ENCODE measurements at regions not wholly inside any gene's neighbourhood (a gene's known extent, or its start where the extent isn't known, plus 50 kb on each side); places are given as distances from the start of the nearest gene placed in this dataset.

DNA sequence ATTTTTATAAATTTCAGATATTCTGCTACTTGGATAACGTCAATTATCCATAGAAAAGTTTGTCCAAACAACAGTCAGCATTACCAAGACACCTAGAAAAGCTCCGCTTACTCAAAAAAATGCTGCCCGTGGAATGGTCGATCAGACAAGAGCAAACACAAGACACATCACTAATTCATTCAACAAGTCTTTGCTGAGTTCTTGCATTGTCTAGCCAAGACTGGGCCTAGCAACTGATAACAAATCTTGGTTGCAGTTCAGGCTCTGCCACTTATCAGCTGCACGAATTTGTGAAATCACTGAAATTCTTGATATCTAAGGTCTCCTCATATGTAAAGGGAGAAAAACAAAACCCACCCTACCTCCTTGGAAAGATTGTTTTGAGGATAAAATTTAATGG, 168.3 kb downstream of the AKR1D1 start:
- TF ChIP-seq, protein P1, sequence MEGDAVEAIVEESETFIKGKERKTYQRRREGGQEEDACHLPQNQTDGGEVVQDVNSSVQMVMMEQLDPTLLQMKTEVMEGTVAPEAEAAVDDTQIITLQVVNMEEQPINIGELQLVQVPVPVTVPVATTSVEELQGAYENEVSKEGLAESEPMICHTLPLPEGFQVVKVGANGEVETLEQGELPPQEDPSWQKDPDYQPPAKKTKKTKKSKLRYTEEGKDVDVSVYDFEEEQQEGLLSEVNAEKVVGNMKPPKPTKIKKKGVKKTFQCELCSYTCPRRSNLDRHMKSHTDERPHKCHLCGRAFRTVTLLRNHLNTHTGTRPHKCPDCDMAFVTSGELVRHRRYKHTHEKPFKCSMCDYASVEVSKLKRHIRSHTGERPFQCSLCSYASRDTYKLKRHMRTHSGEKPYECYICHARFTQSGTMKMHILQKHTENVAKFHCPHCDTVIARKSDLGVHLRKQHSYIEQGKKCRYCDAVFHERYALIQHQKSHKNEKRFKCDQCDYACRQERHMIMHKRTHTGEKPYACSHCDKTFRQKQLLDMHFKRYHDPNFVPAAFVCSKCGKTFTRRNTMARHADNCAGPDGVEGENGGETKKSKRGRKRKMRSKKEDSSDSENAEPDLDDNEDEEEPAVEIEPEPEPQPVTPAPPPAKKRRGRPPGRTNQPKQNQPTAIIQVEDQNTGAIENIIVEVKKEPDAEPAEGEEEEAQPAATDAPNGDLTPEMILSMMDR (IDR thresholded peaks at IDR 0.05; ENCODE audit: control insufficient read depth, extremely low read depth, insufficient read depth), result no peak
- H3K4me3 ChIP-seq (ENCODE audit: low read depth, low read length), result no peak overlapping the region
- DNase-seq (ENCODE audit: low read depth), result no peak

DNA sequence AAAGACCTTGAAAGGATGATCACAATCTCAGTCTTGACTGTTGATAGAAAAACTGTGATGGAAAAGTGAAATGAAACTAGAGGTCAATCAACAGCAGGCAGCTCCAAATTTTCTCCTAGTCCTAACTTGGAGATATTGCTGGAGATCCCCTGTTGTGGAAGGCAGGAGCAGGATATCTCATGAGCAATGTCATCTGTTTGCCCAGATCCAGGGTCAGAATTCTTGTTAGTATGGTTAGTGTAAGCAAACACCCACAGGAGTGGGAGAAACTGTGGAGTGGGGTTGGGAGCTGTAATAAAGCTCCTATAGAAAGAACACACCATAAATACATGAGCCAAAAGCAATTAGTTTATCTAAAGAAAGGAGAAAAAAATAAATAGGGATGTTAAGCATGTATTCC, 169.0 kb downstream of the AKR1D1 start:
- no peak for DNase-seq (ENCODE audit: low read depth)
- H3K4me3 ChIP-seq (ENCODE audit: low read depth, low read length), result no peak overlapping the region
- TF ChIP-seq, protein P1 (IDR thresholded peaks at IDR 0.05; ENCODE audit: control insufficient read depth, extremely low read depth, insufficient read depth), result no peak

DNA sequence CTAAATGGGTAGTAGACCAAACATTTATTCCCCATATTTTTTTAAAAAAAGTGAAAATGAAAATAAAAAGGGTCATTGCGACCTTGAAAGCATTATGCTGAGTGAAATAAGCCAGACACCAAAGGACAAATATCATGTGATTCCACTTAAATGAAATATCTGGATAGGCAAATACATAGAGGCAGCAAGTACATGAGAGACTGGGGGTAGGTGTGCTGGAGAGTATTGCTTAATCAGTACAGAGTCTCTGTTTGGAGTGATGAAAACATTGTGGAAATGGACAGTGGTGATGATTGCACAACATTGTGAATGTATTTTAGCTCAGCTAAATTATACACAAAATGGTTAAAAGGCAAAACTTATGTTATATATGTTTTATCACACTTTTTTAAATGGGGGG, 169.4 kb downstream of the AKR1D1 start:
- H3K4me3 ChIP-seq (ENCODE audit: low read depth, low read length), result no peak overlapping the region
- no peak for DNase-seq (ENCODE audit: low read depth)
- TF ChIP-seq, protein P1 (IDR thresholded peaks at IDR 0.05; ENCODE audit: control insufficient read depth, extremely low read depth, insufficient read depth), result no peak

DNA sequence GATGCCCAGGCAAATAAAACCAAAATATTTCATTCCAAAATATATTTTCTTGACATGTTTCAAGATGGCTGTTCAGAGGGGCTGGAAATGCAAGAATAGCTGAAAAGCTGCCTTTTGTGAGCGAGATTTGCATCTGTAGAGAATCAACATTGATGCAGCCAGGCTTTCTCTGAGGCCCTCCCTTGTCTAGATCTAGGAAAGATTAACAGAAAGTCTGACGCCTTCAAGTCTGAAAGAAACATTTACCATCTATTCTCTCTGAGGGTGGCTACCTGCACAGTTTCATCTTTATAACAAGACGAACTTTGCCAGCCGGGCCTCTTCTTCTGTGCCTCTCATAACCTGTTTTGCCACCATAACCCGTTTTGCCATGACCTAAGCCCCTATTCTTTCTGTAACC, 170.2 kb downstream of the AKR1D1 start:
- no peak for DNase-seq (ENCODE audit: low read depth)
- TF ChIP-seq, protein P1 (IDR thresholded peaks at IDR 0.05; ENCODE audit: control insufficient read depth, extremely low read depth, insufficient read depth), result no peak
- no peak overlapping the region for H3K4me3 ChIP-seq (ENCODE audit: low read depth, low read length)

DNA sequence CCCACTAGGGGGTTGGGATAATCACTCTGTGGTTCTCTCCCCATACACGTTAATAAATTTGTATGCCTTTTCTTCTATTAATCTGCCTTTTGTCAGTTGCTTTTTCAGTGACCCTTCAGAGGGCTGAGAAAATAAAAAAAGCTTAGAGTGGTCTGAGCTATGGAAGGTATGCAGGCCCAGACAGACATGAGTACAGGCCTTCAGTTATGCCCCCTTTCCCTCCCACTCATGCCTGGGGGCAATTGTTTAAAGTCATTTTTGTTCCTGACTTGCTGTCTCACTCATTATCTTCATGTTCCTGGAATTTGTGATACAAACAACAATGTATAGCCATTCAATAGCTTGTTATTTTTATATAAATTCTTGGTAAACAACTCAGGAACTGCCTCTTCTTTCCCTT, 170.8 kb downstream of the AKR1D1 start:
- TF ChIP-seq, protein P1 (IDR thresholded peaks at IDR 0.05; ENCODE audit: control insufficient read depth, extremely low read depth, insufficient read depth), result no peak
- H3K4me3 ChIP-seq (ENCODE audit: low read depth, low read length), result no peak overlapping the region
- DNase-seq (ENCODE audit: low read depth), result no peak

DNA sequence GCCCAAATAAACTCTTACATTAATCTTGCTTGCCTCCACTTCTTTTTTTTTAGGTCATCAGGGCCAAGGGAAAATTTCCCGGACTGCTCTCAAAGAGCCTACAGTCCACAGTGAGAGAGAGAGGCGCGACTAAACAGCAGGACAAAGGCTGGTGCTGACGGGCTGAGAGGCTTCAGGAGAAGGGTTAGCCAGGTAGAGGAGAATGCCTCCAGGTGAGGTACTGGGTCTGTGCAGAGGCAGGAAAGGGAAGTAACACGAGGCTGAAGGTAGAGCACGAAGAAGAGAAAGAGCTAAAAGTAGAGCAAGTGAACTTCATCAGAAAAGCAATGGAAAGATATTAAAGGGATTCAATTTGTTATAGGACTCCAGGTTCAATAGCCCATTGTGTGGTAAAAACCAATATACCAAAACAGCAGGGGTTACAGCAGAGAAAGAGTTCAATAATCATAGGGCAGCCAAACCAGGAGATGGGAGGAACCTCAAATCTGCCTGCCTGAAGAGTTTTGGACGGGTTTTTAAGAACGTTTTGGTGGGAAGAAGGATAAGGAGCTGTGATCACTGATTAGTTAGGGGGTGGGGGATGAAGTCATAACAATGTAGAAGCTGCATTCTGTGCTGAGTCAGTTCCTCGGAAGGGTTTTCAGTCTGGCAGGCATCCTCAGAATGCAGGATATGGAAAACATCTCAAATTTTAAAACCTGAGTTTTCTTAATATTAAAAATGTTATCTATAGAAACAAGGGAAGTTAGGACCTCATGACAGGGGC, 171.5 kb downstream of the AKR1D1 start:
- TF ChIP-seq, protein P1 (IDR thresholded peaks at IDR 0.05; ENCODE audit: control insufficient read depth, extremely low read depth, insufficient read depth), result no peak
- DNase-seq (ENCODE audit: low read depth), result no peak
- H3K4me3 ChIP-seq (ENCODE audit: low read depth, low read length), result no peak overlapping the region

DNA sequence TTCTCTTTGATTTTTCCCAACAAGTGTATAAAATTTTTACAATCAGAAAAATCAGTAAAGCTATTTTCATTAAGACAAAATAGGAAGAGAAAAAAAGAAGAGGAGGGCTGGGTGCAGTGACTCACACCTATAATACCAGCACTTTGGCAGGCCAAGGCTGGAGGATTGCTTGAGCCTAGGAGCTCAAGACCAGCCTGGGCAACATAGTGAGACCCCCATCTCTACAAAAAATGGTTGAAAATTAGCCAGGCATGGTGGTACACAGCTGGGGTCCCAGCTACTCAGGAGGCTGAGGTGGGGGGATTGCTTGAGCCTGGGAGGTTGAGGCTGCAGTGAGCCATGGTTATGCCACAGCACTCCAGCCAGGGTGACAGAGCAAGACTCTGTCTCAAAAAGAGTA, 172.3 kb downstream of the AKR1D1 start:
- TF ChIP-seq, protein P1 (IDR thresholded peaks at IDR 0.05; ENCODE audit: control insufficient read depth, extremely low read depth, insufficient read depth), result no peak
- H3K4me3 ChIP-seq (ENCODE audit: low read depth, low read length), result no peak overlapping the region
- DNase-seq (ENCODE audit: low read depth), result no peak

Measured in LNCaP clone FGC (cell line).